H7 (cell line): ENCODE measurements at regions not wholly inside any gene's neighbourhood (a gene's known extent, or its start where the extent isn't known, plus 50 kb on each side); places are given as distances from the start of the nearest gene placed in this dataset.

Source experiments
- DNase-seq: peaks from one replicate; pipeline ENCODE4 v3.0.0; 2012
- H3K27me3 ChIP-seq: 2 replicates; pipeline ENCODE4 v1.6.0; 2011; ENCODE audit warnings: mild to moderate bottlenecking, low read length; ENCODE audit not compliant: control insufficient read depth, insufficient read depth
- H3K36me3 ChIP-seq: replicated peaks from 2 replicates; pipeline ENCODE4 v1.5.1; 2011; ENCODE audit warnings: low read length; ENCODE audit not compliant: control insufficient read depth, insufficient read depth
- H3K4me3 ChIP-seq: 2 replicates; pipeline ENCODE4 v1.5.1; 2011; ENCODE audit warnings: low read depth, mild to moderate bottlenecking, control low read depth, low read length, moderate library complexity; ENCODE audit not compliant: insufficient read depth

DNA sequence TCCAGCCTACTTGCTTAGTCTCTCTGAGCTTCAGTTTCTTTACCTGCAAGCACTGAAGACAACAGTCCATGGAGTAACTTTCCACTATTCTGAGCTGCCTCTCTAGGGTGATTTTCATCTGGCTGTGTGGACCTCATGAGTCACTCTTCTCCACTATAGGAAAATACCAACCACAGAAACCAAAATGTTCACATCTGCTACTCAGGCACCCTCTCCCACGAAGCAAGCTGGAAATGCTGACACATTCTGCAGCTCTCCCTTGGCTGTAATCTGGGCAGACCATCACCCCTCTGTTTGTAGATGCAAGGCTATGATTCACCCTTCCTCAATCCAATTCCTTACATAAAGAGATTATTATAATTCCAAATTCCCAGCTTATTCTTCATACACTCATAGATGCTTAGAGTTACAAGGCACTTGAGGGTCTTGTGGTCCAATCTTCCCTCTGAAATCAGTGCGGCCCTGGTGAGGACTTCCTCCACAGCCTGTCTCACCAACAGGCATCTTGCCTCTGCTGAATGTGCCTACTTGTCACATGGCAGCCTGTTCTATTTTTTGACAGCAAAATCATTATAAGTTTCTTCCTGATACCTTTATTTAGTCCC lies 97.0 kb upstream of the LNX1 start:
- Histone ChIP-seq H3K27me3 (no peaks in the 10 kb centered on the region), H3K36me3 (no peaks in the 10 kb centered on the region), H3K4me3 (no peak overlapping the region)
- no peak for DNase-seq

DNA sequence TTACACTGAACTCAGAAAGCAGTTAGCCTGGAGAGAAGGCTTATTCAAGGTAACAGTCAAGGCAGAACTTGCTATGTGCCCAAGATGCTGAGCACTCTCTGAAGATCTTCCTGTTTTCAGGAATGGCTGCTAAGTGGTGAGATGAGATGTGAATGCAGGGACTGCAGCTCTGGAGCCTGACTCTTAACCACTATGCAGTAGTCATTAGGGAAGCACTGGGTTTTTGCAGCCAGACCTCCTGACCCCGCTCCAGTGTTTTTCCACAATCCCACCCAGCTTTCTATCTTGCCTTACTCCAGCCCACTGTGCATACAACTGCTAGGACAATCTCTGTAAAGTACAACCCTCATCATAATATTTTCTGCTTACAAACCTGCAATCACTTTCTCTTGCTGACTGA lies 95.2 kb upstream of the LNX1 start:
- Histone ChIP-seq H3K4me3 (no peak overlapping the region), H3K36me3 (no peaks in the 10 kb centered on the region), H3K27me3 (no peaks in the 10 kb centered on the region)
- DNase-seq = no peak

DNA sequence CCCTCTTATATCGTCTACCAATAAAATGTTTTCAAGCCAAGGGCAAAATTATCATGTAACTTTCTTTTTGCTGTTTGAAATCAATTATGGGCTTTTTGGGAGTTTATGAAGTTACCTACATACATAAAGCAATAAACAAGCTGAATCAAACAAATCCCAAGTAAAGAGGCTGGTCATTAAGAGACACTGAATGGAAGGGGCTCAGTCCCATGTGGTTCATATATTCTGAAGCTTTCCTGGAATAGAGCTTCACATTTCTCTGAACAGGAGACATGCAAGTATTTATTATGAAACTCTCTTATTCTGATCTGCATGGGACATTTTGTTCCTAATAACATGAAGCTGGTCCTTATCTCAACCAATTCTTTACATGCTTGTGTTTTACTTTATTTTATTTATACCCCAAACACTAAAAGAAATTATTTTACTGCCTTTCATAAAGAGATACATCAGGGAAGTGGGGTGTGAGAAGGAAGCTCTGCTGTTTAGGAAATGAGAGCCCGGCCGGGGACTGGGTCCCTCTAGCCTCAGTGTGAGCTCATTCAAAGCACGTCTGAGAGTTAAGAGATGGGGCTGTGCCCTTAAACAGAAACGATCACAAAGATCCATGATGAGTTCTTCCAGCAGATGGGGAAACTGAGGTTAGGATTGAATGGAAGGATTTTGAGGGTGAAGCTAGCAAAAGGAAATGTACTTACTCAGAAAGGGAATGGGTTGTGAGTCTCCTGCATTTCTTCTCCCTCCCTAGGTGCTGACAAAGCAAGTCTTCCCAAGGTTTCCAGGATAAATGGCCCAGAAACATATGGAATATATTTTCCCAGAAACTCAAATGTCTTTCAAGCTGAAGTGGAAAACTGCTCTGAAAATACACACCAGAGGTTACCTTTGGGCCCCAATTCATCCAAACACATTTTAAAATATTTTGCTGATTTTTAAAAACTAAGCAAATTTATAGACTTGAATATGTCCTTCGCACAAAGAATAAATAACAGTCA lies 93.1 kb upstream of the LNX1 start:
- Histone ChIP-seq H3K4me3 (no peak overlapping the region), H3K27me3 (no peaks in the 10 kb centered on the region), H3K36me3 (no peaks in the 10 kb centered on the region)
- no peak for DNase-seq

DNA sequence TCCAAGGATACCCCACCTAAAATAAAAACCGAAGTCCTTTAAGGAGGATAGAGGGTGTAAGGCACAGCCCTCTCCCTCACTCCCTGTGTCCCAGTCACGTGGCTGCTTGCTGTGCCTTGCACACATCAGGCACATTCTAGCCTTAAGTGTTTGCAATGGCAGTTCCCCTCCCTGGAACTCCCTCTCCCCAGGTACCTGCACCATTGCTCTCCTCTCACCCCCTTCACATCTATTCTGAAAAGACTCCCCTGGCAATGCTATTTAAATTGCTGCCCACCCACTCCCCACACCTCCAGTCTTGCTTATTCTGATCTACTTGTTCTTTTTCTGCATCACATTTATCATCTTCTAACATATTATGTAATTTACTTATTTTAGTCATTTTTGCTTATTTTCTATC lies 91.6 kb upstream of the LNX1 start:
- no peak for DNase-seq
- Histone ChIP-seq H3K4me3 (no peak overlapping the region), H3K36me3 (no peaks in the 10 kb centered on the region)

DNA sequence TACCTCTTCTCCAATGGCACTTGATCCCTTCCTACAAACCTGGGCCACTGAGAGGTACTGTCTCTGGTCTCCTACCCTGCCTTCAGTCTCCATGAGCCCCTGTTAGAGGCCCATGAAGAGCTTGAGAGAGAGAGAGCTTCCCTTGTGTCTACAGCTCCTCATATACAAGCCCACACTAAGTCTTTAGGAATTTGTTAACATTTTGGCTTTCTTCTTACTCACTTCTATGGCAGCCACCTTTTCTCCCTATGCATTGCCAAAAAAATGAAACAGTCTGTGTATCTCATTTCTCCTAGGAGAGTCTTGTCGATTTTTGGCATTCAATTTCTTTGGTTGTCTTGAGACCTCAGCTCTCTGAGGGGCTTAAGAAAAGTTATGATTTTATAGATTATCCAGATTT lies 90.9 kb upstream of the LNX1 start:
- no peak for DNase-seq
- H3K27me3 ChIP-seq = no peaks in the 10 kb centered on the region
- H3K36me3 ChIP-seq = no peaks in the 10 kb centered on the region
- H3K4me3 ChIP-seq = no peak overlapping the region

More for the DNA sequence above, 91.6 kb upstream of the LNX1 start:
- H3K27me3 ChIP-seq = no peaks in the 10 kb centered on the region

DNA sequence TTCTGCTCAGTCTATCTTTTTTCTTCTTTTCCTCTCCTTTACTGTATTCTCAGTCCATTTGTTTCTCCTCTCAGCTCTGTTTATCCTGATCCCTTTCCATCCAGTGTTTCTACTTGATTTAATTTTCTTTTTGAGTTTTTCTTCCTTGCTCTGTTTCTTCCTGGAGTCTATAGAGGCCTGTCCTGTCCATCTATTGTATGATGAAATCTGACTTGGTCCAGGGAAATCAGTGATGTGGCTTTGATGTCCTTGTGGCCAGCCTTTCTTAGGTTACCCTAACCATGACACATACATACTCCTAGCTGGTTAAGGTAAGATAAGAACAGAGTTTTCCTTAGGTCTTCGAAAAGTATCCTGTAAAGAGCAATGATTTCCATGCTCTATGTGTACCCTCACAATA lies 89.3 kb upstream of the LNX1 start:
- no peak for DNase-seq

DNA sequence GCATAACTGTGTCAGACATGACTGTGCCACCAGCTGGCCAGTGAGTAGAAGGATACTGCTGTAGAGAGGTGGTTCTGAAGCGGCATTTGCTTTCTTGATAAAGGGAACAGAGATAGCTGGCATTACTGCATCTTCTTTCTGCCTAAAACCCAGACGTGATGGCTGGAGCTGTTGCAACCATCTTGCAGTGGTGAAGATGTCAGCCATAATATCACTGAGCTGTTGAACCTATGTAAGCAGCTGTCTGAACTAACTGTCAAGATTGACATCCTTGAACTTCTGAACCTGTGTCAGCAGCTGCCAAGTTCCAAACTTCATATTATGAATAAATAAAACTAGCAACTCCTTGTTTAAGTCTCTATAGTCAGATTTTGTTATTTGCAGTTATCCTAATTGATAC lies 88.9 kb upstream of the LNX1 start:
- H3K4me3 ChIP-seq = no peak overlapping the region
- H3K36me3 ChIP-seq = no peaks in the 10 kb centered on the region
- no peak for DNase-seq
- no peaks in the 10 kb centered on the region for H3K27me3 ChIP-seq

More for the DNA sequence above, 89.3 kb upstream of the LNX1 start:
- H3K36me3 ChIP-seq = no peaks in the 10 kb centered on the region
- no peak overlapping the region for H3K4me3 ChIP-seq
- no peaks in the 10 kb centered on the region for H3K27me3 ChIP-seq

DNA sequence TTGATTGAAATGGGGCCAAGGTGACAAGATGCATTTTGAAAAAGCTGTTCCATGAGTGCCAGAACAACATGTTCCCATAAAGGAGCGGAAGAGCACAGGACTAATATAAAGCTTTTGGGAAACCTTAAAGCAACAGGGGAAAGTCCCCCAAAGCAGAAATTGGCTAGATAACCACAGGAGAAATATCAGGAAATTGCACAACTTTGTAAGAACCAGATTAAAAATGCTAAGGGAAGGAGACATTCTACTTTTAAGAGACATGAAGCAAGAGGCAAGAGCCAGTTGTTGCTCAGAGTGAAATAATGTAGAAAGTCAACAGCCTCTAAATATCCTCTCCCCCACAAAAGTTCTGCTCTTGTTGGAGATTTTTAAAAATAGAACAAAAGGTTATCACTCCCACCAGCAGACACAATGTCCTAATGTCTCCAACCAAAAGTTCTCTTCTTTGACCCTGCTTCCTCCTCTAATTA lies 85.2 kb upstream of the LNX1 start:
- Histone ChIP-seq H3K27me3 (no peaks in the 10 kb centered on the region), H3K36me3 (no peaks in the 10 kb centered on the region), H3K4me3 (no peak overlapping the region)
- DNase-seq = no peak

DNA sequence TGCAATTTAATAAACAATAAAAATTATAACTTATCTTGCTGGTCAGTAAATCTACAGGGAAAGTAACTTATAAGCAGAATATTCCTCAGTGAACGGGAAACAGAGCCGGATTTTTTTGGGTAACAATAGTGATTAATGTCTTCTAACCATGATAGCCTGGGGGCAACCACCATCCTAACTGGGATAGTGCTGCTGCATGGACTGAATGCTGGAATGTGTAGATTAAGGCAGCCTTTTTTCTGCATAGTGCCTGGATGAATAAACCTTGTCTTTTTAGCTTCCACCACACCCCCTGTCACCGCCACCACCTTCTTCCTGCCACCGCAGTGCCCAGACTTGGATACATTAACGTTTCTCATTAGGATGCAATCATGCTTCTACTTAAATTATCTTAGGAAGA lies 83.6 kb upstream of the LNX1 start:
- H3K4me3 ChIP-seq = no peak overlapping the region
- no peaks in the 10 kb centered on the region for H3K36me3 ChIP-seq
- DNase-seq = no peak
- H3K27me3 ChIP-seq = no peaks in the 10 kb centered on the region

DNA sequence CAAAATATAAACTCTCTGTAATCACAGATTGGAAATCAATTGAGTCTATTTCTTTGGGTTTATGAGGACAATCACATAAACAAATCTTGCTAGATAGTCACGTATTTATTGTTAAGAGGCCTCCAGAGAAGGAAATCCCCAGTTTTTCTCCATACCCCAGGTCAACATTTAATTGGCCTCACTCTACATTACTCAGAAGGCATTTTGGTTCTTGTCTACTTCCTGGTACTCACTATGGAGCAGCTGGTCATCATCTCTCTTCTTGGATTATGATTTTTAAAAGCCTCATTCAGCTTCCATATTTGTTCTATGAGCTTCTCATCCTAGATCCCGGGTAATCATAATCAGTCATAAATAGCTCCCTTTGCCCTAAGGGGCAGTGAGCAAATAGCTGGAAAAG lies 81.6 kb upstream of the LNX1 start:
- no peak for DNase-seq
- no peaks in the 10 kb centered on the region for H3K36me3 ChIP-seq
- H3K4me3 ChIP-seq = no peak overlapping the region
- H3K27me3 ChIP-seq = no peaks in the 10 kb centered on the region

DNA sequence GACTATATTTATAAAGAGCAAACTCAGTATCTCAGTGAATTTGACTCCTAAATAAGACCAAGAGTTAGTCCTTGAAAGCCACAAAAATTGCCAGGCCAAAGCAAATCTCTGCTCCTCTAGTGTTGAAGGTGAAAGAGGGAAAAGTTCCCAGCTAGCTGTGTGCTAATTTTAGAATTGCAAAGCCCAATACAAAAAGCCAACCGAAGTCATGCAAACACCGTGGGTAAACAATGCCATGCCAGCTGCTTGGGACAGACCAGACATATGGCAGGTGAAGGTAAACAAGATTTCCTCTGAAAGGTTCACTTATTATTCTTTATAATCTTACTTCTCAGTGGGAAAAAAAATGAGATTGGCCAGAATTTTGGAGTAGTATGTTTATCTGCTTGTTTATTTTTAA lies 80.5 kb upstream of the LNX1 start:
- Histone ChIP-seq H3K4me3 (no peak overlapping the region), H3K27me3 (no peaks in the 10 kb centered on the region), H3K36me3 (no peaks in the 10 kb centered on the region)
- DNase-seq = no peak

DNA sequence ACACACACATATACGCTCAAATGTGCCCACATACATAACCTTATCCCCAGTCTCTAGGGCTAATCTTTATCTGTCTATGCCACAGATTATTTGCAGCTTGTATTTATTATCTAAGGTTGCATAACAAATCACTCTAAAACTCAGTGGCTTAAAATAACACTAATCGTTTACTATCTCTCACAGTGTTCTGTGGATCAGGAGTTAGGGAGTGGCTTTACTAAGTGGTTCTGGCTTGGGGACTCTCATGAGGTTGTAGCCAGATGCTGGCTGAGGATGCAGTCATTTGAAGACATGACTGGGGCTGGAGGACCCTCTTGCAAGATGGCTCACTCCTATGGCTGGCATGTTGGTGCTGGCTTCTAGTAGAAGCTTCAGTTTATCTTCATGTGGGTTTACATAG lies 68.5 kb upstream of the LNX1 start:
- DNase-seq = no peak
- no peak overlapping the region for H3K4me3 ChIP-seq
- no peaks in the 10 kb centered on the region for H3K27me3 ChIP-seq
- no peaks in the 10 kb centered on the region for H3K36me3 ChIP-seq

DNA sequence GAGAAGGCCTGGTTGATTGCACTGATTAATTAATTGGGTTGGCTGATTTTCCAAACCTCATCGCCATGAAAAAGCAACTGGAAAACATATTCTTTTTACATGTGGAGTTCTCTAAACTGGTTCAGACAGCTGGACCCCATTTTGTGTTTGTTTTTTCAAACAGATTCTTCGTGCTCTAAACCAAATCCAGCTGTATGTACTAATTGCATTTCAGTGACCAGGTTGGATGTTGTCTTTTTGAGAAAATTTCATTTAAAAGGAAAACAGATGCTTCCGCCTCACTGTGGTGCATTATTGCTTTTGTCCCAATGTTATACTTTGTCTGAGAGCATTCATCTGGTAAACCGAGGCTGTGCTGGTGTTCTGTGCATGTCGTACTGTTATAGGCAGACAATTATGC lies 67.8 kb upstream of the LNX1 start:
- Histone ChIP-seq H3K4me3 (no peak overlapping the region), H3K27me3 (no peaks in the 10 kb centered on the region), H3K36me3 (no peaks in the 10 kb centered on the region)
- no peak for DNase-seq

DNA sequence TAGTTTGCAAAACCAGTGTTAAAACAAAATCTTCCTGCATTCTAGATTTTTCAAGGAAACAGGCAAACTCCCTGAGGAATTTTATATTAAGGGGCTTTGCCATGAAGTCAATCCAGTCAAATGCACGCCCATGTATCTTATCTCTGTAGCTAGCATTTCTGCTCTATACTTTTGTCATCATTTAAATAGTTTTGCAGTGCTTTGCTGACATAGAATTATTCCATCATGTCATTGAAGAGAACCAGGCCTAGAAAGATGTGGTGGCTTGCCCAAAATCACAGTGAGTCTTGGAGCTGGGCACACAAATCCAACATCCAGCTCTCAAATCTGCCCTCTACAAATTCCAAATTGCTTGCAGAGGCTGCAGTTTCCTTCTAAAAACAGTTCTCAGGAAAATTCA lies 66.7 kb upstream of the LNX1 start:
- no peaks in the 10 kb centered on the region for H3K36me3 ChIP-seq
- no peak for DNase-seq
- H3K4me3 ChIP-seq = no peak overlapping the region
- no peaks in the 10 kb centered on the region for H3K27me3 ChIP-seq

DNA sequence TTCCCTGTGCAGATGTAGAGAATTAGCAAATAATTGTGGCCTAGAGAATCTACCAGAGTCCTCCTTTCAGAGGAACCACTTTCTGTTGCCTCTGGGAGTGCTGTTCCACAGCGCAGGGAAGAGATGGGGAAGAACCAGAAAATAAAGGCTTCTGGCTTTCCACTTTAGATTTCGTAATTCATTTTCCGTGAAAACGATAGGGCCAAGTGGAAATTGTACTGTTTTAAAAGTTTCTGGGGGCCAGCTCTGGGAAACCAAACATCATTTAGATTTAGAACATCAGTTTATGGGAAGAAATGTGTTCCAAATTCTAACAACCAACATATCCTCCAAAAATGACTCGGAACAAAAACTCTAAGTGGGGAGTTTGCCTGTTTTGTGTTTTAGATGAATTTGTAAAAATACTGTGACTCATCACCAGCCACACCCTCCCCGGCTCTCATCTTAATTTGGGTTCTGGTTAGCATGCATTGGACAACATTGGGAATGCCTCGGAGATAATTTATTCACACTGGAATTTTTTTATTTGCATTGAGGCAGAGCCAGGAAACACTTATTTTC lies 65.2 kb upstream of the LNX1 start:
- DNase-seq = no peak

More for the DNA sequence above, 65.2 kb upstream of the LNX1 start:
- no peaks in the 10 kb centered on the region for H3K27me3 ChIP-seq
- no peak overlapping the region for H3K4me3 ChIP-seq
- H3K36me3 ChIP-seq = no peaks in the 10 kb centered on the region
